GM12878 (cell line): ENCODE measurements at regions not wholly inside any gene's neighbourhood (a gene's known extent, or its start where the extent isn't known, plus 50 kb on each side); places are given as distances from the start of the nearest gene placed in this dataset.

Source experiments
- ATAC-seq: fragments of 200-7000 bp; cut with Tn5 transposase; 3 replicates; pipeline ENCODE4 v1.9.1; 2020; ENCODE audit warnings: mild to moderate bottlenecking, moderate library complexity
- BruUV-seq: library from RNA; stranded (reverse); fragments of 400-500 nt; replicated peaks from 2 replicates; lab custom pipeline; 2021; lab: Mats Ljungman, UMichigan
- CTCF ChIA-PET: fragments of 300-600 bp; sonication (Branson Sonifier 250); formaldehyde crosslinking; extraction: SDS; loops from one replicate; lab custom pipeline; 2021; ENCODE audit warnings: inconsistent platforms; lab: Yijun Ruan, JAX
- POLR2A ChIA-PET: fragments of 350-600 bp; formaldehyde crosslinking; extraction: SDS; loops from one replicate; lab custom pipeline; 2021; ENCODE audit warnings: inconsistent platforms; lab: Charles Lee
- RAD21 ChIA-PET: fragments of 300-600 bp; sonication (Branson Sonifier 250); formaldehyde crosslinking; loops from one replicate; lab custom pipeline; 2023; ENCODE audit warnings: antibody characterized with exemption; ENCODE audit not compliant: unreplicated experiment; lab: Charles Lee
- SMC1A ChIA-PET: fragments of 300-600 bp; sonication (Branson Sonifier 250); formaldehyde crosslinking; loops from one replicate; lab custom pipeline; 2023; ENCODE audit not compliant: unreplicated experiment, uncharacterized antibody; lab: Charles Lee
- DNase-seq: peaks from one replicate; pipeline ENCODE4 v3.0.0-alpha.2; 2011; ENCODE audit warnings: low read depth, low spot score
- FAIRE-seq: peaks from 3 replicates; lab custom pipeline; 2011; peaks lifted over from hg19 to GRCh38; lab: Jason Lieb, UNC
- H2AFZ ChIP-seq: 2 replicates; pipeline ENCODE4 v1.6.0; 2011; ENCODE audit warnings: low read depth, low read length, control low read depth; ENCODE audit not compliant: control insufficient read depth
- H3K27ac ChIP-seq: 2 replicates; pipeline ENCODE4 v1.5.1; 2011; ENCODE audit warnings: control low read depth; ENCODE audit not compliant: control insufficient read depth, insufficient read depth
- H3K27me3 ChIP-seq, 2 experiments: replicated peaks in 1 of 2; 2 replicates each; pipeline versions ENCODE4 v1.6.0 to v1.6.1; 2011; ENCODE audit warnings: low read length in 1 of 2; ENCODE audit not compliant: control insufficient read depth in 2 of 2, insufficient read depth in 2 of 2
- H3K36me3 ChIP-seq, 2 experiments: 2 replicates each; pipeline ENCODE4 v1.5.1; 2011; ENCODE audit warnings: low read length in 1 of 2; ENCODE audit not compliant: control insufficient read depth in 2 of 2, insufficient read depth in 2 of 2
- H3K4me1 ChIP-seq: 2 replicates; pipeline ENCODE4 v1.6.1; 2011; ENCODE audit warnings: mild to moderate bottlenecking, low read length, moderate library complexity, mixed read lengths; ENCODE audit not compliant: control insufficient read depth, insufficient read depth
- H3K4me2 ChIP-seq: 2 replicates; pipeline ENCODE4 v1.6.0; 2011; ENCODE audit warnings: control low read depth; ENCODE audit not compliant: control insufficient read depth, insufficient read depth
- H3K4me3 ChIP-seq: fragments of 200-600 bp; sonication (generic); 2 replicates; pipeline ENCODE4 v1.5.1; 2016
- H3K79me2 ChIP-seq: 2 replicates; pipeline ENCODE4 v1.6.0; 2011; ENCODE audit warnings: low read length; ENCODE audit not compliant: control insufficient read depth, insufficient read depth
- H3K9ac ChIP-seq: 2 replicates; pipeline ENCODE4 v1.8.0; 2011; ENCODE audit warnings: low read length, control low read depth, mixed read lengths; ENCODE audit not compliant: control insufficient read depth, insufficient read depth
- H3K9me3 ChIP-seq: replicated peaks from 3 replicates; pipeline ENCODE4 v1.5.1; 2011; ENCODE audit warnings: mild to moderate bottlenecking, low read length; ENCODE audit not compliant: control insufficient read depth, insufficient read depth
- H4K20me1 ChIP-seq: 2 replicates; pipeline ENCODE4 v1.6.0; 2011; ENCODE audit not compliant: control insufficient read depth, insufficient read depth
- ATF7 ChIP-seq: fragments of 450-650 bp; IDR thresholded peaks from 2 replicates; pipeline ENCODE4 v1.6.1; 2016; ENCODE audit warnings: low read depth, mild to moderate bottlenecking
- BACH1 ChIP-seq: fragments of 450-650 bp; IDR thresholded peaks from 2 replicates; pipeline ENCODE4 v1.6.1; 2017; ENCODE audit warnings: mild to moderate bottlenecking, borderline replicate concordance
- BCL11A ChIP-seq: IDR thresholded peaks from 2 replicates; pipeline ENCODE4 v1.6.1; 2011; ENCODE audit warnings: low read depth, low read length
- CHD1 ChIP-seq: IDR thresholded peaks from 2 replicates; pipeline ENCODE4 v1.6.1; 2012; ENCODE audit warnings: low read depth, low read length, improper control_type of control experiment
- CHD2 ChIP-seq: IDR thresholded peaks from 2 replicates; pipeline ENCODE4 v1.6.1; 2011; ENCODE audit warnings: low read depth, low read length, improper control_type of control experiment, borderline replicate concordance
- EGR1 ChIP-seq, 2 experiments: IDR thresholded peaks; 1 replicate in 1 of 2; 2 replicates in 1 of 2; pipeline ENCODE4 v1.6.1; 2011 to 2012; ENCODE audit warnings: low read depth in 2 of 2, low read length in 2 of 2, borderline replicate concordance in 1 of 2, mild to moderate bottlenecking in 1 of 2, moderate library complexity in 1 of 2
- HCFC1 ChIP-seq: fragments of 150-350 bp; IDR thresholded peaks from 2 replicates; pipeline ENCODE4 v1.6.1; 2014; ENCODE audit warnings: low read length
- HDGF ChIP-seq: fragments of 450-650 bp; IDR thresholded peaks from 2 replicates; pipeline ENCODE4 v1.6.1; 2016; ENCODE audit warnings: antibody characterized with exemption
- IKZF1 ChIP-seq: fragments of 450-650 bp; conservative IDR thresholded peaks from 2 replicates; pipeline ENCODE4 v1.6.1; 2017; ENCODE audit warnings: antibody characterized with exemption, mild to moderate bottlenecking
- KLF5 ChIP-seq: fragments of 450-650 bp; IDR thresholded peaks from 2 replicates; pipeline ENCODE4 v1.6.1; 2014; ENCODE audit warnings: mild to moderate bottlenecking; ENCODE audit not compliant: partially characterized antibody
- MTA2 ChIP-seq: fragments of 450-650 bp; IDR thresholded peaks from 2 replicates; pipeline ENCODE4 v1.6.1; 2016; ENCODE audit warnings: low read depth, mild to moderate bottlenecking, moderate library complexity
- NR2F1 ChIP-seq: fragments of 450-650 bp; conservative IDR thresholded peaks from 2 replicates; pipeline ENCODE4 v1.6.1; 2017; ENCODE audit warnings: mild to moderate bottlenecking
- NRF1 ChIP-seq: conservative IDR thresholded peaks from 2 replicates; pipeline ENCODE4 v1.6.1; 2011; ENCODE audit warnings: mild to moderate bottlenecking, low read depth, low read length, improper control_type of control experiment
- RAD51 ChIP-seq: fragments of 450-650 bp; IDR thresholded peaks from 2 replicates; pipeline ENCODE4 v1.6.1; 2016; ENCODE audit warnings: moderate library complexity, mild to moderate bottlenecking, inconsistent platforms
- SRF ChIP-seq, 2 experiments: IDR thresholded peaks; 2 replicates each; pipeline ENCODE4 v1.6.1; 2011; ENCODE audit warnings: low read depth in 2 of 2, low read length in 2 of 2, mild to moderate bottlenecking in 1 of 2, moderate library complexity in 1 of 2
- YY1 ChIP-seq: IDR thresholded peaks from 2 replicates; pipeline ENCODE4 v1.6.1; 2011; ENCODE audit warnings: low read depth, mild to moderate bottlenecking, low read length
- ZBTB4 ChIP-seq: fragments of 450-650 bp; formaldehyde crosslinking; IDR thresholded peaks from 2 replicates; pipeline ENCODE4 v1.4.0; 2022; ENCODE audit warnings: mild to moderate bottlenecking, moderate library complexity
- ZSCAN29 ChIP-seq: fragments of 450-650 bp; IDR thresholded peaks from 2 replicates; pipeline ENCODE4 v1.6.1; 2017; ENCODE audit warnings: mild to moderate bottlenecking, moderate library complexity
- WGBS: methylation state at CpG from one replicate; pipeline ENCODE4 v1.1.6; 2016; ENCODE audit warnings: low lambda C conversion rate; ENCODE audit not compliant: insufficient replicate concordance, insufficient coverage; ENCODE audit errors: missing lambda C conversion rate; 5-methylcytosine and 5-hydroxymethylcytosine counted together
- in situ Hi-C: fragments of 300-500 bp; cut with MboI; formaldehyde crosslinking; loops from 9 replicates; pipeline ENCODE4 v1.14.3; 2018; ENCODE audit warnings: mixed read lengths
- intact Hi-C: fragments of 100-400 bp; cut with micrococcal nuclease; formaldehyde crosslinking; loops from one replicate; pipeline ENCODE4 v1.14.2; 2022; ENCODE audit not compliant: unreplicated experiment

GRCh38 chr9:105994970-105995369 lies 300.6 kb downstream of the TMEM38B start:
- TF ChIP-seq YY1 (no peak), RAD51 (peak; percentile 60; the same call in 1 of the 2 replicates), IKZF1 (no peak), ATF7 (no peak)
- Histone ChIP-seq H3K9ac (no peak overlapping the region), H3K27me3 (peaks cover 0 to 2% of the 10 kb centered on the region in 2 experiments; a peak in 3 of 4 replicates), H3K27ac (no peak overlapping the region), H3K79me2 (no peaks in the 10 kb centered on the region), H3K4me1 (no peaks in the 10 kb centered on the region), H3K4me3 (no peak overlapping the region), H2AFZ (no peak overlapping the region), H3K4me2 (no peak overlapping the region), H3K36me3 (no peaks in the 10 kb centered on the region), H3K9me3 (no peaks in the 10 kb centered on the region), H4K20me1 (no peaks in the 10 kb centered on the region)
- in situ Hi-C loops (no loop called here), intact Hi-C loops (no loop called here)
- SMC1A ChIA-PET, result interaction anchor here (1.5 kb wide), 1 partner anchor 13 kb away, joined by 4 read pairs; no protein-coding TSS in a partner anchor
- BruUV-seq, result no TSS peak
- no peak for FAIRE-seq
- RAD21 ChIA-PET, result no interaction called here
- WGBS, result 48% methylated on average over 2 of the region's 2 CpGs
- POLR2A ChIA-PET, result no interaction called here
- peak; percentile 47 for ATAC-seq
- CTCF ChIA-PET, result no interaction called here
- no peak for DNase-seq

GRCh38 chr9:106017198-106017740 lies 322.9 kb downstream of the TMEM38B start:
- no peaks in the 10 kb centered on the region for H3K4me1 ChIP-seq
- no peak overlapping the region for H3K4me2 ChIP-seq
- no peaks in the 10 kb centered on the region for H3K79me2 ChIP-seq
- ChIA-PET CTCF (no interaction called here), SMC1A (no interaction called here), RAD21 (no interaction called here), POLR2A (no interaction called here)
- no peak for DNase-seq
- intact Hi-C loops, result no loop called here
- 58% methylated on average over 4 of the region's 4 CpGs for WGBS
- no peak overlapping the region for H3K4me3 ChIP-seq
- no peak for FAIRE-seq
- H3K9me3 ChIP-seq, result no peaks in the 10 kb centered on the region
- no peaks in the 10 kb centered on the region for H3K27me3 ChIP-seq
- H4K20me1 ChIP-seq, result no peaks in the 10 kb centered on the region
- no TSS peak for BruUV-seq
- H2AFZ ChIP-seq, result no peak overlapping the region
- H3K9ac ChIP-seq, result no peak overlapping the region
- no peak for ATAC-seq
- H3K36me3 ChIP-seq, result no peaks in the 10 kb centered on the region
- in situ Hi-C loops, result no loop called here
- H3K27ac ChIP-seq, result no peak overlapping the region
- TF ChIP-seq BCL11A, result no peak
- no peak for TF ChIP-seq HCFC1
- TF ChIP-seq NR2F1, result no peak
- TF ChIP-seq HDGF, result no peak
- TF ChIP-seq ZBTB4 (CRISPR knock-in tag), result no peak
- no peak for TF ChIP-seq ZSCAN29
- TF ChIP-seq BACH1, result no peak
- no peak for TF ChIP-seq EGR1 (IDR thresholded peaks at IDR 0.05; ENCODE audit: borderline replicate concordance in 1 of 2, low read depth in 2 of 2, low read length in 2 of 2)
- TF ChIP-seq KLF5, result no peak
- TF ChIP-seq SRF (IDR thresholded peaks at IDR 0.05; ENCODE audit: low read depth in 2 of 2, low read length in 2 of 2), result no peak
- no peak for TF ChIP-seq NRF1
- no peak for TF ChIP-seq MTA2
- TF ChIP-seq CHD1, result no peak
- no peak for TF ChIP-seq CHD2
